ENCODE measurements at regions not wholly inside any gene's neighbourhood (a gene's known extent, or its start where the extent isn't known, plus 50 kb on each side); places are given as distances from the start of the nearest gene placed in this dataset.

GRCh38 chr20:10958279-10958678, 284.5 kb upstream of the JAG1 start:
- H3K27me3 ChIP-seq (replicated peaks in 1 of 2; ENCODE audit: control insufficient read depth in 2 of 2, insufficient read depth in 2 of 2, low read length in 1 of 2): no peaks in the 10 kb centered on the region
- FAIRE-seq (no peak), DNase-seq (ENCODE audit: low read depth, low spot score) (no peak), ATAC-seq (no peak)
- H3K4me1 ChIP-seq (ENCODE audit: control insufficient read depth, insufficient read depth, low read length): no peaks in the 10 kb centered on the region
- no TSS peak for BruUV-seq (replicated peaks)
- RAD21 ChIA-PET (ENCODE audit: unreplicated experiment): no interaction called here
- POLR2A ChIA-PET: no interaction called here
- intact Hi-C loops (cut with micrococcal nuclease; ENCODE audit: unreplicated experiment) (no loop called here), in situ Hi-C loops (cut with MboI) (no loop called here)
- no peak overlapping the region for H3K9ac ChIP-seq (ENCODE audit: control insufficient read depth, insufficient read depth, low read length)
- H2AFZ ChIP-seq (ENCODE audit: control insufficient read depth, low read depth, low read length): no peak overlapping the region
- H4K20me1 ChIP-seq (ENCODE audit: control insufficient read depth, insufficient read depth): no peaks in the 10 kb centered on the region
- H3K9me3 ChIP-seq (replicated peaks; ENCODE audit: control insufficient read depth, insufficient read depth, low read length): no peaks in the 10 kb centered on the region
- H3K36me3 ChIP-seq (ENCODE audit: control insufficient read depth in 2 of 2, insufficient read depth in 2 of 2, low read length in 1 of 2): no peaks in the 10 kb centered on the region
- SMC1A ChIA-PET (ENCODE audit: uncharacterized antibody, unreplicated experiment): interaction anchor here (0.7 to 1.7 kb wide), 4 partner anchors 9 to 60 kb away, joined by 3 to 4 read pairs (median 3); no protein-coding TSS in a partner anchor
- H3K27ac ChIP-seq (ENCODE audit: control insufficient read depth, insufficient read depth): no peak overlapping the region
- H3K4me2 ChIP-seq (ENCODE audit: control insufficient read depth, insufficient read depth): no peak overlapping the region
- H3K4me3 ChIP-seq: no peak overlapping the region
- 27% methylated on average over 3 of the region's 3 CpGs for WGBS (ENCODE audit: insufficient coverage, insufficient replicate concordance, low lambda C conversion rate, missing lambda C conversion rate)
- CTCF ChIA-PET: interaction anchor here (0.9 kb wide), 1 partner anchor 263 kb away, joined by 4 read pairs; no protein-coding TSS in a partner anchor
- TF ChIP-seq, protein P1, sequence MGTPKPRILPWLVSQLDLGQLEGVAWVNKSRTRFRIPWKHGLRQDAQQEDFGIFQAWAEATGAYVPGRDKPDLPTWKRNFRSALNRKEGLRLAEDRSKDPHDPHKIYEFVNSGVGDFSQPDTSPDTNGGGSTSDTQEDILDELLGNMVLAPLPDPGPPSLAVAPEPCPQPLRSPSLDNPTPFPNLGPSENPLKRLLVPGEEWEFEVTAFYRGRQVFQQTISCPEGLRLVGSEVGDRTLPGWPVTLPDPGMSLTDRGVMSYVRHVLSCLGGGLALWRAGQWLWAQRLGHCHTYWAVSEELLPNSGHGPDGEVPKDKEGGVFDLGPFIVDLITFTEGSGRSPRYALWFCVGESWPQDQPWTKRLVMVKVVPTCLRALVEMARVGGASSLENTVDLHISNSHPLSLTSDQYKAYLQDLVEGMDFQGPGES (IDR thresholded peaks at IDR 0.05): no peak
- no peak for TF ChIP-seq MYC (IDR thresholded peaks at IDR 0.05; ENCODE audit: insufficient read depth, insufficient read length, insufficient replicate concordance, low read length, severe bottlenecking)
- TF ChIP-seq NFIC (IDR thresholded peaks at IDR 0.05; ENCODE audit: low read depth, low read length): no peak
- no peak for TF ChIP-seq SREBF2 (IDR thresholded peaks at IDR 0.05; ENCODE audit: low read length)
- no peak for TF ChIP-seq SUPT20H (IDR thresholded peaks at IDR 0.05; ENCODE audit: borderline replicate concordance, control insufficient read depth, low read depth, low read length)
- no peak for TF ChIP-seq CHD1 (IDR thresholded peaks at IDR 0.05; ENCODE audit: low read depth, low read length)
- TF ChIP-seq STAT3 (IDR thresholded peaks at IDR 0.05; ENCODE audit: low read depth, low read length): no peak
- no peak for TF ChIP-seq BCLAF1 (IDR thresholded peaks at IDR 0.05)
- TF ChIP-seq ZNF622 (IDR thresholded peaks at IDR 0.05): no peak
- no peak for TF ChIP-seq ZBED1 (IDR thresholded peaks at IDR 0.05; ENCODE audit: borderline replicate concordance)
- TF ChIP-seq RB1 (IDR thresholded peaks at IDR 0.05; ENCODE audit: borderline replicate concordance): no peak
- no peak for TF ChIP-seq SMAD5 (IDR thresholded peaks at IDR 0.05; ENCODE audit: low read depth)
- no peak for TF ChIP-seq MEF2B (IDR thresholded peaks at IDR 0.05; ENCODE audit: partially characterized antibody, poor library complexity, severe bottlenecking)
- TF ChIP-seq REST (IDR thresholded peaks at IDR 0.05; ENCODE audit: low read depth, low read length): no peak
- TF ChIP-seq BRCA1 (IDR thresholded peaks at IDR 0.05; ENCODE audit: low read depth, low read length): no peak
- TF ChIP-seq IKZF2 (IDR thresholded peaks at IDR 0.05): no peak
- TF ChIP-seq ETV6 (conservative IDR thresholded peaks at IDR 0.05 in 1 of 2, IDR thresholded peaks at IDR 0.05 in 1 of 2; ENCODE audit: borderline replicate concordance in 1 of 2, low read depth in 1 of 2): no peak
- no peak for TF ChIP-seq HDAC2 (IDR thresholded peaks at IDR 0.05)
- TF ChIP-seq FOXM1 (IDR thresholded peaks at IDR 0.05; ENCODE audit: low read depth, low read length): no peak
- no peak for TF ChIP-seq PAX5 (IDR thresholded peaks at IDR 0.05; ENCODE audit: borderline replicate concordance, low read depth, low read length)
- H3K79me2 ChIP-seq (ENCODE audit: control insufficient read depth, insufficient read depth, low read length): no peaks in the 10 kb centered on the region

Measured in GM12878 (cell line).